ENCODE measurements at regions not wholly inside any gene's neighbourhood (a gene's known extent, or its start where the extent isn't known, plus 50 kb on each side); places are given as distances from the start of the nearest gene placed in this dataset.

GRCh38 chr14:65813760-65814384, 401.3 kb downstream of the FUT8 start:
- no peak overlapping the region for H3K27ac ChIP-seq (ENCODE audit: low read depth, low read length)
- H3K4me3 ChIP-seq (ENCODE audit: insufficient read depth, low read length, poor library complexity, severe bottlenecking), result no peak overlapping the region
- H4K20me1 ChIP-seq (ENCODE audit: low read depth, low read length), result no peaks in the 10 kb centered on the region
- no peaks in the 10 kb centered on the region for H3F3A ChIP-seq (ENCODE audit: insufficient read depth)
- no peak overlapping the region for H2AFZ ChIP-seq (ENCODE audit: low read depth, low read length, severe bottlenecking)
- TF ChIP-seq, protein P1, sequence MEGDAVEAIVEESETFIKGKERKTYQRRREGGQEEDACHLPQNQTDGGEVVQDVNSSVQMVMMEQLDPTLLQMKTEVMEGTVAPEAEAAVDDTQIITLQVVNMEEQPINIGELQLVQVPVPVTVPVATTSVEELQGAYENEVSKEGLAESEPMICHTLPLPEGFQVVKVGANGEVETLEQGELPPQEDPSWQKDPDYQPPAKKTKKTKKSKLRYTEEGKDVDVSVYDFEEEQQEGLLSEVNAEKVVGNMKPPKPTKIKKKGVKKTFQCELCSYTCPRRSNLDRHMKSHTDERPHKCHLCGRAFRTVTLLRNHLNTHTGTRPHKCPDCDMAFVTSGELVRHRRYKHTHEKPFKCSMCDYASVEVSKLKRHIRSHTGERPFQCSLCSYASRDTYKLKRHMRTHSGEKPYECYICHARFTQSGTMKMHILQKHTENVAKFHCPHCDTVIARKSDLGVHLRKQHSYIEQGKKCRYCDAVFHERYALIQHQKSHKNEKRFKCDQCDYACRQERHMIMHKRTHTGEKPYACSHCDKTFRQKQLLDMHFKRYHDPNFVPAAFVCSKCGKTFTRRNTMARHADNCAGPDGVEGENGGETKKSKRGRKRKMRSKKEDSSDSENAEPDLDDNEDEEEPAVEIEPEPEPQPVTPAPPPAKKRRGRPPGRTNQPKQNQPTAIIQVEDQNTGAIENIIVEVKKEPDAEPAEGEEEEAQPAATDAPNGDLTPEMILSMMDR (IDR thresholded peaks at IDR 0.05; ENCODE audit: insufficient read depth, low read length, poor library complexity, severe bottlenecking), result no peak
- TF ChIP-seq EZH2phosphoT487 (conservative IDR thresholded peaks at IDR 0.05; ENCODE audit: low read length), result no peak
- H3K9ac ChIP-seq (ENCODE audit: low read length), result no peak overlapping the region
- H3K9me3 ChIP-seq (ENCODE audit: insufficient read depth, low read length), result peaks cover 7% of the 10 kb centered on the region; the same call in 1 of the 2 replicates
- no peaks in the 10 kb centered on the region for H3K79me2 ChIP-seq (ENCODE audit: insufficient read depth, low read length)
- H3K4me2 ChIP-seq (ENCODE audit: low read depth, low read length, poor library complexity, severe bottlenecking), result no peak overlapping the region
- H3K36me3 ChIP-seq (ENCODE audit: low read length), result no peaks in the 10 kb centered on the region
- H3K9me2 ChIP-seq (replicated peaks; ENCODE audit: insufficient read depth, low read length), result no peaks in the 10 kb centered on the region
- H3K27me3 ChIP-seq (ENCODE audit: low read length), result no peaks in the 10 kb centered on the region

GRCh38 chr14:65815127-65815526, 402.6 kb downstream of the FUT8 start:
- no peak for TF ChIP-seq EZH2phosphoT487 (conservative IDR thresholded peaks at IDR 0.05; ENCODE audit: low read length)
- TF ChIP-seq, protein P1 (IDR thresholded peaks at IDR 0.05; ENCODE audit: insufficient read depth, low read length, poor library complexity, severe bottlenecking), result no peak
- no peak overlapping the region for H2AFZ ChIP-seq (ENCODE audit: low read depth, low read length, severe bottlenecking)

GRCh38 chr14:65817011-65817410, 404.5 kb downstream of the FUT8 start:
- Histone ChIP-seq H4K20me1 (ENCODE audit: low read depth, low read length) (no peaks in the 10 kb centered on the region), H2AFZ (ENCODE audit: low read depth, low read length, severe bottlenecking) (no peak overlapping the region), H3K27ac (ENCODE audit: low read depth, low read length) (no peak overlapping the region), H3F3A (ENCODE audit: insufficient read depth) (no peaks in the 10 kb centered on the region), H3K27me3 (ENCODE audit: low read length) (no peaks in the 10 kb centered on the region), H3K9me3 (ENCODE audit: insufficient read depth, low read length) (no peaks in the 10 kb centered on the region), H3K36me3 (ENCODE audit: low read length) (no peaks in the 10 kb centered on the region), H3K4me2 (ENCODE audit: low read depth, low read length, poor library complexity, severe bottlenecking) (no peak overlapping the region), H3K9ac (ENCODE audit: low read length) (no peak overlapping the region), H3K79me2 (ENCODE audit: insufficient read depth, low read length) (no peaks in the 10 kb centered on the region), H3K4me3 (ENCODE audit: insufficient read depth, low read length, poor library complexity, severe bottlenecking) (no peak overlapping the region), H3K9me2 (replicated peaks; ENCODE audit: insufficient read depth, low read length) (no peaks in the 10 kb centered on the region)
- TF ChIP-seq EZH2phosphoT487 (conservative IDR thresholded peaks at IDR 0.05; ENCODE audit: low read length), result no peak
- TF ChIP-seq, protein P1 (IDR thresholded peaks at IDR 0.05; ENCODE audit: insufficient read depth, low read length, poor library complexity, severe bottlenecking), result no peak

More at GRCh38 chr14:65815127-65815526, 402.6 kb downstream of the FUT8 start:
- no peaks in the 10 kb centered on the region for H3K79me2 ChIP-seq (ENCODE audit: insufficient read depth, low read length)
- no peak overlapping the region for H3K9ac ChIP-seq (ENCODE audit: low read length)
- H3K36me3 ChIP-seq (ENCODE audit: low read length), result no peaks in the 10 kb centered on the region
- H3K9me3 ChIP-seq (ENCODE audit: insufficient read depth, low read length), result no peaks in the 10 kb centered on the region
- no peaks in the 10 kb centered on the region for H3F3A ChIP-seq (ENCODE audit: insufficient read depth)
- no peaks in the 10 kb centered on the region for H3K9me2 ChIP-seq (replicated peaks; ENCODE audit: insufficient read depth, low read length)
- no peaks in the 10 kb centered on the region for H3K27me3 ChIP-seq (ENCODE audit: low read length)
- H4K20me1 ChIP-seq (ENCODE audit: low read depth, low read length), result no peaks in the 10 kb centered on the region
- no peak overlapping the region for H3K27ac ChIP-seq (ENCODE audit: low read depth, low read length)
- H3K4me3 ChIP-seq (ENCODE audit: insufficient read depth, low read length, poor library complexity, severe bottlenecking), result no peak overlapping the region
- no peak overlapping the region for H3K4me2 ChIP-seq (ENCODE audit: low read depth, low read length, poor library complexity, severe bottlenecking)

Measured in SU-DHL-6 (cell line).